Parathyroid adenoma (tissue), 2 donors: ENCODE measurements at regions not wholly inside any gene's neighbourhood (a gene's known extent, or its start where the extent isn't known, plus 50 kb on each side); places are given as distances from the start of the nearest gene placed in this dataset.

Experiments used
- H2AFZ ChIP-seq: fragments of 300-600 bp; sonication (generic); one replicate; pipeline ENCODE4 v1.7.0; 2017; ENCODE audit warnings: antibody characterized with exemption, mild to moderate bottlenecking
- H3K27ac ChIP-seq: fragments of 300-600 bp; sonication (generic); one replicate; pipeline ENCODE4 v1.7.0; 2017
- H3K27me3 ChIP-seq: fragments of 300-600 bp; sonication (generic); one replicate; pipeline ENCODE4 v1.7.0; 2017; ENCODE audit warnings: low read length; ENCODE audit not compliant: control insufficient read depth, insufficient read depth
- H3K36me3 ChIP-seq: fragments of 300-600 bp; sonication (generic); one replicate; pipeline ENCODE4 v1.7.0; 2017; ENCODE audit warnings: low read length; ENCODE audit not compliant: control insufficient read depth, insufficient read depth
- H3K4me1 ChIP-seq: fragments of 300-600 bp; sonication (generic); one replicate; pipeline ENCODE4 v1.7.0; 2017; ENCODE audit warnings: control low read depth
- H3K4me2 ChIP-seq: fragments of 300-600 bp; sonication (generic); one replicate; pipeline ENCODE4 v1.7.0; 2017; ENCODE audit warnings: low read length
- H3K4me3 ChIP-seq: fragments of 300-600 bp; sonication (generic); one replicate; pipeline ENCODE4 v1.7.0; 2017; ENCODE audit warnings: low read depth, low read length
- H3K79me2 ChIP-seq: fragments of 300-600 bp; sonication (generic); one replicate; pipeline ENCODE4 v1.7.0; 2017; ENCODE audit warnings: control low read depth
- H3K9ac ChIP-seq: fragments of 300-600 bp; sonication (generic); one replicate; pipeline ENCODE4 v1.7.0; 2017; ENCODE audit warnings: mild to moderate bottlenecking
- H3K9me3 ChIP-seq: fragments of 300-600 bp; sonication (generic); one replicate; pipeline ENCODE4 v1.7.0; 2017; ENCODE audit warnings: low read length; ENCODE audit not compliant: control insufficient read depth
- CTCF ChIP-seq: fragments of 300-600 bp; sonication (generic); IDR thresholded peaks from one replicate; pipeline ENCODE4 v1.7.0; 2017; ENCODE audit warnings: antibody characterized with exemption, mild to moderate bottlenecking
- donor health status: primary hyperparathyroidism.

GRCh38 chrX:40459571-40460158, 121.1 kb upstream of the ATP6AP2 start:
- Histone ChIP-seq H3K27me3 (no peaks in the 10 kb centered on the region), H3K4me3 (no peak overlapping the region)

GRCh38 chrX:40457406-40457805, 123.4 kb upstream of the ATP6AP2 start:
- Histone ChIP-seq H3K4me3 (no peak overlapping the region), H3K36me3 (no peaks in the 10 kb centered on the region), H3K9me3 (no peaks in the 10 kb centered on the region), H3K4me1 (no peaks in the 10 kb centered on the region), H3K79me2 (no peaks in the 10 kb centered on the region), H3K27me3 (no peaks in the 10 kb centered on the region), H2AFZ (no peak overlapping the region), H3K4me2 (no peak overlapping the region), H3K9ac (no peak overlapping the region), H3K27ac (no peak overlapping the region)
- TF ChIP-seq CTCF, result no peak

More at GRCh38 chrX:40459571-40460158, 121.1 kb upstream of the ATP6AP2 start:
- H3K79me2 ChIP-seq, result no peaks in the 10 kb centered on the region
- H3K9me3 ChIP-seq, result no peaks in the 10 kb centered on the region
- H2AFZ ChIP-seq, result no peak overlapping the region
- H3K4me2 ChIP-seq, result no peak overlapping the region
- H3K27ac ChIP-seq, result no peak overlapping the region
- no peak for TF ChIP-seq CTCF
- no peaks in the 10 kb centered on the region for H3K4me1 ChIP-seq
- H3K36me3 ChIP-seq, result no peaks in the 10 kb centered on the region
- no peak overlapping the region for H3K9ac ChIP-seq

- no peaks in the 10 kb centered on the region for H3K36me3 ChIP-seq
- no peaks in the 10 kb centered on the region for H3K4me1 ChIP-seq
- no peaks in the 10 kb centered on the region for H3K27me3 ChIP-seq
- H3K4me2 ChIP-seq, result no peak overlapping the region
- no peaks in the 10 kb centered on the region for H3K9me3 ChIP-seq
- no peak overlapping the region for H3K27ac ChIP-seq
- H3K79me2 ChIP-seq, result no peaks in the 10 kb centered on the region
- no peak for TF ChIP-seq CTCF
- H2AFZ ChIP-seq, result no peak overlapping the region
- H3K4me3 ChIP-seq, result no peak overlapping the region
- H3K9ac ChIP-seq, result no peak overlapping the region
Measured at GRCh38 chrX:40452031-40452430, 128.7 kb upstream of the ATP6AP2 start.

GRCh38 chrX:40449956-40450706, 130.6 kb upstream of the ATP6AP2 start:
- Histone ChIP-seq H3K4me2 (no peak overlapping the region), H3K27me3 (no peaks in the 10 kb centered on the region), H3K9me3 (no peaks in the 10 kb centered on the region), H3K79me2 (no peaks in the 10 kb centered on the region), H3K27ac (no peak overlapping the region), H2AFZ (no peak overlapping the region), H3K4me1 (no peaks in the 10 kb centered on the region), H3K9ac (no peak overlapping the region), H3K4me3 (no peak overlapping the region), H3K36me3 (no peaks in the 10 kb centered on the region)
- no peak for TF ChIP-seq CTCF

- H2AFZ ChIP-seq, result no peak overlapping the region
- no peaks in the 10 kb centered on the region for H3K4me1 ChIP-seq
- no peak overlapping the region for H3K27ac ChIP-seq
- H3K79me2 ChIP-seq, result no peaks in the 10 kb centered on the region
- H3K4me2 ChIP-seq, result no peak overlapping the region
- H3K9ac ChIP-seq, result no peak overlapping the region
- TF ChIP-seq CTCF, result no peak
- no peaks in the 10 kb centered on the region for H3K9me3 ChIP-seq
- no peaks in the 10 kb centered on the region for H3K27me3 ChIP-seq
- H3K4me3 ChIP-seq, result no peak overlapping the region
- H3K36me3 ChIP-seq, result no peaks in the 10 kb centered on the region
Measured at GRCh38 chrX:40449396-40449795, 131.4 kb upstream of the ATP6AP2 start.
